ENCODE measurements at regions not wholly inside any gene's neighbourhood (a gene's known extent, or its start where the extent isn't known, plus 50 kb on each side); places are given as distances from the start of the nearest gene placed in this dataset.

- DNase-seq (no peak), ATAC-seq (no peak)
- no peak overlapping the region for H3K4me3 Mint-ChIP-seq
- H3K27me3 Mint-ChIP-seq = no peaks in the 10 kb centered on the region
- H3K27ac Mint-ChIP-seq = no peak overlapping the region
- no peaks in the 10 kb centered on the region for H3K4me1 Mint-ChIP-seq
- no peaks in the 10 kb centered on the region for H3K36me3 Mint-ChIP-seq
- peaks cover 0 to 5% (median 0%) of the 10 kb centered on the region in 9 donors for H3K9me3 Mint-ChIP-seq
- POLR2A ChIA-PET = no interaction called here
These were observed 843.1 kb downstream of the KCNT2 start for GRCh38 chr1:195765099-195765498.

GRCh38 chr1:195763907-195764374, 844.3 kb downstream of the KCNT2 start:
- H3K27ac Mint-ChIP-seq = no peak overlapping the region
- DNase-seq (no peak), ATAC-seq (no peak)
- POLR2A ChIA-PET = no interaction called here
- no peaks in the 10 kb centered on the region for H3K27me3 Mint-ChIP-seq
- H3K4me3 Mint-ChIP-seq = no peak overlapping the region
- H3K36me3 Mint-ChIP-seq = no peaks in the 10 kb centered on the region
- H3K4me1 Mint-ChIP-seq = no peaks in the 10 kb centered on the region
- peaks cover 0 to 3% (median 0%) of the 10 kb centered on the region in 9 donors for H3K9me3 Mint-ChIP-seq

GRCh38 chr1:195763146-195763906, 844.9 kb downstream of the KCNT2 start:
- H3K4me1 Mint-ChIP-seq = no peaks in the 10 kb centered on the region
- no peak for ATAC-seq

GRCh38 chr1:195761104-195761503, 847.1 kb downstream of the KCNT2 start:
- POLR2A ChIA-PET = no interaction called here
- H3K36me3 Mint-ChIP-seq = no peaks in the 10 kb centered on the region

More at GRCh38 chr1:195763146-195763906, 844.9 kb downstream of the KCNT2 start:
- Mint-ChIP-seq H3K4me3 (no peak overlapping the region), H3K9me3 (peaks cover 0 to 4% (median 0%) of the 10 kb centered on the region in 9 donors), H3K27ac (no peak overlapping the region), H3K36me3 (no peaks in the 10 kb centered on the region), H3K27me3 (no peaks in the 10 kb centered on the region)
- no peak for DNase-seq
- POLR2A ChIA-PET = no interaction called here

GRCh38 chr1:195756109-195756508, 852.1 kb downstream of the KCNT2 start:
- Mint-ChIP-seq H3K36me3 (no peaks in the 10 kb centered on the region), H3K9me3 (peaks cover 0 to 14% (median 0%) of the 10 kb centered on the region in 9 donors), H3K27me3 (no peaks in the 10 kb centered on the region), H3K27ac (no peak overlapping the region), H3K4me1 (no peaks in the 10 kb centered on the region), H3K4me3 (no peak overlapping the region)
- ATAC-seq (no peak), DNase-seq (no peak)
- POLR2A ChIA-PET = no interaction called here

More at GRCh38 chr1:195761104-195761503, 847.1 kb downstream of the KCNT2 start:
- Mint-ChIP-seq H3K27me3 (no peaks in the 10 kb centered on the region), H3K27ac (no peak overlapping the region), H3K4me1 (no peaks in the 10 kb centered on the region), H3K4me3 (no peak overlapping the region), H3K9me3 (peaks cover 0 to 14% (median 0%) of the 10 kb centered on the region in 9 donors)
- ATAC-seq (no peak), DNase-seq (no peak)

- Mint-ChIP-seq H3K4me3 (no peak overlapping the region), H3K27me3 (no peaks in the 10 kb centered on the region), H3K9me3 (peaks cover 0 to 14% (median 0%) of the 10 kb centered on the region in 9 donors), H3K36me3 (no peaks in the 10 kb centered on the region), H3K27ac (no peak overlapping the region), H3K4me1 (no peaks in the 10 kb centered on the region)
- POLR2A ChIA-PET = no interaction called here
- DNase-seq (no peak), ATAC-seq (no peak)
These were observed 853.4 kb downstream of the KCNT2 start for GRCh38 chr1:195754874-195755273.

- no peak for ATAC-seq
- peaks cover 0 to 14% (median 0%) of the 10 kb centered on the region in 9 donors for H3K9me3 Mint-ChIP-seq
- no peaks in the 10 kb centered on the region for H3K4me1 Mint-ChIP-seq
- no peaks in the 10 kb centered on the region for H3K36me3 Mint-ChIP-seq
- POLR2A ChIA-PET = no interaction called here
- DNase-seq = no peak
- no peaks in the 10 kb centered on the region for H3K27me3 Mint-ChIP-seq
- H3K27ac Mint-ChIP-seq = no peak overlapping the region
- no peak overlapping the region for H3K4me3 Mint-ChIP-seq
These were observed 853.9 kb downstream of the KCNT2 start for GRCh38 chr1:195754303-195754702.

GRCh38 chr1:195748969-195749368, 859.3 kb downstream of the KCNT2 start:
- Mint-ChIP-seq H3K36me3 (no peaks in the 10 kb centered on the region), H3K27ac (no peak overlapping the region), H3K4me3 (no peak overlapping the region), H3K4me1 (no peaks in the 10 kb centered on the region), H3K27me3 (no peaks in the 10 kb centered on the region), H3K9me3 (peaks cover 0 to 12% (median 0%) of the 10 kb centered on the region in 9 donors)
- DNase-seq (no peak), ATAC-seq (no peak)
- POLR2A ChIA-PET = no interaction called here

GRCh38 chr1:195745189-195746010, 862.8 kb downstream of the KCNT2 start:
- Mint-ChIP-seq H3K4me3 (no peak overlapping the region), H3K36me3 (no peaks in the 10 kb centered on the region), H3K9me3 (peaks cover 0 to 33% (median 5%) of the 10 kb centered on the region in 9 donors), H3K27me3 (no peaks in the 10 kb centered on the region), H3K4me1 (no peaks in the 10 kb centered on the region), H3K27ac (no peak overlapping the region)
- DNase-seq = no peak
- POLR2A ChIA-PET = interaction anchor here (0.6 kb wide), 1 partner anchor 13 kb away, joined by 3 read pairs; no protein-coding TSS in a partner anchor
- no peak for ATAC-seq

- DNase-seq (no peak), ATAC-seq (no peak)
- Mint-ChIP-seq H3K9me3 (peaks cover 0 to 33% (median 5%) of the 10 kb centered on the region in 9 donors), H3K27me3 (no peaks in the 10 kb centered on the region), H3K27ac (no peak overlapping the region), H3K4me1 (no peaks in the 10 kb centered on the region), H3K36me3 (no peaks in the 10 kb centered on the region), H3K4me3 (no peak overlapping the region)
- POLR2A ChIA-PET = no interaction called here
These were observed 864.0 kb downstream of the KCNT2 start for GRCh38 chr1:195744256-195744655.

GRCh38 chr1:195740862-195741261, 867.4 kb downstream of the KCNT2 start:
- DNase-seq = no peak
- H3K27ac Mint-ChIP-seq = no peak overlapping the region

GRCh38 chr1:195738966-195739650, 869.1 kb downstream of the KCNT2 start:
- Mint-ChIP-seq H3K27ac (no peak overlapping the region), H3K4me3 (no peak overlapping the region), H3K9me3 (peaks cover 0 to 22% (median 5%) of the 10 kb centered on the region in 9 donors), H3K36me3 (no peaks in the 10 kb centered on the region), H3K4me1 (no peaks in the 10 kb centered on the region), H3K27me3 (no peaks in the 10 kb centered on the region)
- POLR2A ChIA-PET = no interaction called here
- DNase-seq = no peak
- no peak for ATAC-seq

More at GRCh38 chr1:195740862-195741261, 867.4 kb downstream of the KCNT2 start:
- Mint-ChIP-seq H3K27me3 (no peaks in the 10 kb centered on the region), H3K9me3 (peaks cover 0 to 33% (median 5%) of the 10 kb centered on the region in 9 donors), H3K36me3 (no peaks in the 10 kb centered on the region), H3K4me1 (no peaks in the 10 kb centered on the region), H3K4me3 (no peak overlapping the region)
- no peak for ATAC-seq
- POLR2A ChIA-PET = no interaction called here

GRCh38 chr1:195735140-195735539, 873.1 kb downstream of the KCNT2 start:
- Mint-ChIP-seq H3K9me3 (peaks cover 0 to 4% (median 0%) of the 10 kb centered on the region in 9 donors), H3K36me3 (no peaks in the 10 kb centered on the region), H3K27me3 (no peaks in the 10 kb centered on the region), H3K27ac (no peak overlapping the region), H3K4me3 (no peak overlapping the region), H3K4me1 (no peaks in the 10 kb centered on the region)
- ATAC-seq = no peak
- POLR2A ChIA-PET = no interaction called here
- DNase-seq = no peak

Data from naive thymus-derived CD8-positive, alpha-beta T cell (primary cell).